GM21526 (cell line): ENCODE measurements at regions not wholly inside any gene's neighbourhood (a gene's known extent, or its start where the extent isn't known, plus 50 kb on each side); places are given as distances from the start of the nearest gene placed in this dataset.
"Not testable (repeated sequence)": the region's sequence is repeated elsewhere in the genome, so short reads cannot be mapped to it uniquely, and the experiment has no call there.

ENCODE experiments used
- ATAC-seq: cut with Tn5 transposase; IDR thresholded peaks from one replicate; pipeline ENCODE4 v1.9.1; 2021; ENCODE audit warnings: moderate library complexity; ENCODE audit not compliant: unreplicated experiment, low FRiP score

- no peak for ATAC-seq
Measured at GRCh38 chr13:81382246-81382645, 1041.3 kb upstream of the SPRY2 start.

- no peak for ATAC-seq
Measured at GRCh38 chr13:81381560-81381959, 1040.6 kb upstream of the SPRY2 start.

- no peak for ATAC-seq
Measured at GRCh38 chr13:81379183-81379582, 1038.3 kb upstream of the SPRY2 start.

GRCh38 chr13:81377921-81378320, 1037.0 kb upstream of the SPRY2 start:
- ATAC-seq: no peak

GRCh38 chr13:81375709-81376108, 1034.8 kb upstream of the SPRY2 start:
- ATAC-seq: no peak

- not testable (repeated sequence) for ATAC-seq
Measured at GRCh38 chr13:81362711-81363110, 1021.8 kb upstream of the SPRY2 start.

- no peak for ATAC-seq
Measured at GRCh38 chr13:81350056-81350455, 1009.1 kb upstream of the SPRY2 start.

GRCh38 chr13:81340118-81341069, 999.5 kb upstream of the SPRY2 start:
- not testable (repeated sequence) for ATAC-seq

GRCh38 chr13:81339666-81340065, 998.7 kb upstream of the SPRY2 start:
- ATAC-seq: not testable (repeated sequence)

GRCh38 chr13:81334481-81334880, 993.6 kb upstream of the SPRY2 start:
- no peak for ATAC-seq

- ATAC-seq: no peak
Measured at GRCh38 chr13:81326913-81327312, 986.0 kb upstream of the SPRY2 start.

- no peak for ATAC-seq
Measured at GRCh38 chr13:81320516-81320915, 979.6 kb upstream of the SPRY2 start.

- no peak for ATAC-seq
Measured at GRCh38 chr13:81319351-81319750, 978.4 kb upstream of the SPRY2 start.

GRCh38 chr13:81318231-81319019, 977.5 kb upstream of the SPRY2 start:
- ATAC-seq: no peak

- no peak for ATAC-seq
Measured at GRCh38 chr13:81314461-81314860, 973.5 kb upstream of the SPRY2 start.

GRCh38 chr13:81305928-81306327, 965.0 kb upstream of the SPRY2 start:
- ATAC-seq: no peak

GRCh38 chr13:81304121-81304659, 963.3 kb upstream of the SPRY2 start:
- ATAC-seq: no peak

GRCh38 chr13:81302677-81303076, 961.8 kb upstream of the SPRY2 start:
- ATAC-seq: no peak

- ATAC-seq: no peak
Measured at GRCh38 chr13:81302125-81302524, 961.2 kb upstream of the SPRY2 start.

- no peak for ATAC-seq
Measured at GRCh38 chr13:81295177-81295576, 954.3 kb upstream of the SPRY2 start.

GRCh38 chr13:81293594-81294164, 952.8 kb upstream of the SPRY2 start:
- no peak for ATAC-seq
